AG04449 (cell line): ENCODE measurements at regions not wholly inside any gene's neighbourhood (a gene's known extent, or its start where the extent isn't known, plus 50 kb on each side); places are given as distances from the start of the nearest gene placed in this dataset.

Experiments
- CTCF ChIA-PET: fragments of 350-600 bp; formaldehyde crosslinking; extraction: SDS; loops from one replicate; lab custom pipeline; 2021; ENCODE audit warnings: antibody characterized with exemption; lab: Yijun Ruan, JAX
- POLR2A ChIA-PET: fragments of 400-600, 350-600 bp; formaldehyde crosslinking; extraction: SDS; loops from one replicate; lab custom pipeline; 2020; ENCODE audit warnings: antibody characterized with exemption, inconsistent platforms; lab: Yijun Ruan, JAX
- DNase-seq: peaks from one replicate; pipeline ENCODE4 v3.0.0-alpha.2; 2010; ENCODE audit warnings: low read depth, low spot score
- H3K4me3 ChIP-seq: 2 replicates; pipeline ENCODE4 v1.5.1; 2011; ENCODE audit warnings: low read depth, mild to moderate bottlenecking, control low read depth, low read length
- TF ChIP-seq, protein P1 (sequence below): IDR thresholded peaks from one replicate; pipeline ENCODE4 v1.5.1; 2011; ENCODE audit warnings: mild to moderate bottlenecking, moderate library complexity, low read length, control low read depth, inconsistent platforms; ENCODE audit not compliant: insufficient read depth; ENCODE audit errors: missing control alignments

DNA sequence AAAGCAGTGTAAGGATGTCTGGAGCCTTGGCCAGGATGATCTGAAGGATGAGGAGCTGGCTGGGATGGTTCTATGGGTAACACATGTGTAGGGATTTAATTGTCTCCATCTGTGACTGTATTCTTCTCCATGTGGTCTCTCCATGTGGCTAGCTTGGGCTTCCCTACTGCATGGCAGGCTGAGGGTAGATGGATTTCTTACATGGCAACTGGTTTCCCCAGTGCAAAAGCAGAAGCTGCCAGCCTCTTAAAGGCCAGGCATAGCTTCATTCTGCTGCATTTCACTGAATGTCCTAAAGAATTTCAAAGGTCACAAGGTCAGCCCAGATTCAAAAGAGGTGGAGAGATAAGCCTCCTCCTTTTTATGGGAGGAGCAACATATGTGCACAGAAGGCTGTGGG, 61.7 kb downstream of the XCL2 start:
- TF ChIP-seq, protein P1, sequence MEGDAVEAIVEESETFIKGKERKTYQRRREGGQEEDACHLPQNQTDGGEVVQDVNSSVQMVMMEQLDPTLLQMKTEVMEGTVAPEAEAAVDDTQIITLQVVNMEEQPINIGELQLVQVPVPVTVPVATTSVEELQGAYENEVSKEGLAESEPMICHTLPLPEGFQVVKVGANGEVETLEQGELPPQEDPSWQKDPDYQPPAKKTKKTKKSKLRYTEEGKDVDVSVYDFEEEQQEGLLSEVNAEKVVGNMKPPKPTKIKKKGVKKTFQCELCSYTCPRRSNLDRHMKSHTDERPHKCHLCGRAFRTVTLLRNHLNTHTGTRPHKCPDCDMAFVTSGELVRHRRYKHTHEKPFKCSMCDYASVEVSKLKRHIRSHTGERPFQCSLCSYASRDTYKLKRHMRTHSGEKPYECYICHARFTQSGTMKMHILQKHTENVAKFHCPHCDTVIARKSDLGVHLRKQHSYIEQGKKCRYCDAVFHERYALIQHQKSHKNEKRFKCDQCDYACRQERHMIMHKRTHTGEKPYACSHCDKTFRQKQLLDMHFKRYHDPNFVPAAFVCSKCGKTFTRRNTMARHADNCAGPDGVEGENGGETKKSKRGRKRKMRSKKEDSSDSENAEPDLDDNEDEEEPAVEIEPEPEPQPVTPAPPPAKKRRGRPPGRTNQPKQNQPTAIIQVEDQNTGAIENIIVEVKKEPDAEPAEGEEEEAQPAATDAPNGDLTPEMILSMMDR, result no peak
- H3K4me3 ChIP-seq, result no peak overlapping the region
- ChIA-PET POLR2A (no interaction called here), CTCF (interaction anchor here (1.4 to 3.2 kb wide), 2 partner anchors 13 to 41 kb away, joined by 4 to 17 read pairs; no protein-coding TSS in a partner anchor)
- no peak for DNase-seq

DNA sequence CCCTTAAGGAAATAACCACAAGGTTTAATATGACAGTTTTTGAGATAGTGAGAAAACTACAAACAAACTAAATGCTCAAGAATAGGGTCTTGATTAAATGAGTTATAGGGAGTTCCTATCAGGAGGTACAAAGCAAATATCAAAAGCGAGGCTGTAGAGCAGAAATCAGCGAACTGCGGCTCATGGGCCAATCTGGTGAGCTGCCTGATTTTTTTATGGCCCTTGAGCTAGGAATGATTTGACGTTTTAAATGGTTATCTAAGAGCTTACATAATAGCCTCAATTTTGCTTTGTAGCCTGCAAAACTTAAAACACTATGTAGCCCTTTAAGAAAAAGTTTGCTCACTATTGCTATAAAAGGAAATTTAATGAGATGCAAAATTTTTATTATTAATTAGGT, 62.2 kb downstream of the XCL2 start:
- ChIA-PET POLR2A (no interaction called here), CTCF (interaction anchor here (3.2 kb wide), 1 partner anchor 12 kb away, joined by 17 read pairs; no protein-coding TSS in a partner anchor)
- TF ChIP-seq, protein P1, result no peak
- H3K4me3 ChIP-seq, result no peak overlapping the region
- DNase-seq, result no peak

DNA sequence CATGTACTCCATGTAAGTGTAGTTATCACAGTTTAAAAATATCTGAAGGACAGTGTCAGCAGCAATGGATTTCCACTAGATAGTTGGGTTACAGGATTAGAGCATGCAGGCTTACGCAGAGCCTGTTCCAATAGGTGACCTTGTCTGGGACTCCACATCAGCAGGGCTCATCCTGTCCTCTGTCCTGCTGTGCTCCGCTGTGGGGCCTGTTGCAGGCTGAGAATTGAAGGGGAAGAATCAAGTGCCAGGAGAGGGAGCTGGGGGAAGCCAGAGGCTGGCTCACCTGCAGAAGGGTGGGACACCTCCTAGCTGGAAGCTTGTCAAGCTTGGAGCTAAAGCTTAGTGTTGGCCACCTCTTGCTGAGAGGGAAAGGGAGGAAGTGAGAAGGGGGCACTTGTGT, 62.8 kb downstream of the XCL2 start:
- TF ChIP-seq, protein P1, result no peak
- CTCF ChIA-PET, result interaction anchor here (3.2 kb wide), 1 partner anchor 11 kb away, joined by 17 read pairs; no protein-coding TSS in a partner anchor
- POLR2A ChIA-PET, result no interaction called here
- no peak for DNase-seq
- no peak overlapping the region for H3K4me3 ChIP-seq

DNA sequence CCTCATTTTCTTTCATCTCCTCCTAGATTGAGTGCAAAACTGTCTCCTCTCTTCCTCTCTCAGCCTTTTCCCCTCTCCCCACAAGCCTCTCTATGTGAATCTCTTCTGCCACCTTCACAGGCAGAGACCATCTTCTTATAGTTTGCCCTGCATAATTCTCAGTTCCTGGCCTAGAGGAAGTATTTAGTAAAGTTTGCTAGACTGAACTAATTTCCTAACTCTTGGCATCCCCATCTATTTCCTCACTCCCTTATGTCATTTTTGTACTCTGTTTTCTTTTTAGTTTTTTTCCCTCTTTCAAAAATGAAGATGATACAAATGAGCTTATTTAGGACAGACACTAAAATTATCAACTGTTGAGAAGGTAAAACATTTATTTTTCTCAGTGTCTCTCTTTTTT, 66.0 kb downstream of the XCL2 start:
- DNase-seq, result no peak
- TF ChIP-seq, protein P1, result no peak
- H3K4me3 ChIP-seq, result no peak overlapping the region
- ChIA-PET CTCF (interaction anchor here (1.0 to 1.3 kb wide), 2 partner anchors 10 to 24 kb away, joined by 3 read pairs; no protein-coding TSS in a partner anchor), POLR2A (no interaction called here)

DNA sequence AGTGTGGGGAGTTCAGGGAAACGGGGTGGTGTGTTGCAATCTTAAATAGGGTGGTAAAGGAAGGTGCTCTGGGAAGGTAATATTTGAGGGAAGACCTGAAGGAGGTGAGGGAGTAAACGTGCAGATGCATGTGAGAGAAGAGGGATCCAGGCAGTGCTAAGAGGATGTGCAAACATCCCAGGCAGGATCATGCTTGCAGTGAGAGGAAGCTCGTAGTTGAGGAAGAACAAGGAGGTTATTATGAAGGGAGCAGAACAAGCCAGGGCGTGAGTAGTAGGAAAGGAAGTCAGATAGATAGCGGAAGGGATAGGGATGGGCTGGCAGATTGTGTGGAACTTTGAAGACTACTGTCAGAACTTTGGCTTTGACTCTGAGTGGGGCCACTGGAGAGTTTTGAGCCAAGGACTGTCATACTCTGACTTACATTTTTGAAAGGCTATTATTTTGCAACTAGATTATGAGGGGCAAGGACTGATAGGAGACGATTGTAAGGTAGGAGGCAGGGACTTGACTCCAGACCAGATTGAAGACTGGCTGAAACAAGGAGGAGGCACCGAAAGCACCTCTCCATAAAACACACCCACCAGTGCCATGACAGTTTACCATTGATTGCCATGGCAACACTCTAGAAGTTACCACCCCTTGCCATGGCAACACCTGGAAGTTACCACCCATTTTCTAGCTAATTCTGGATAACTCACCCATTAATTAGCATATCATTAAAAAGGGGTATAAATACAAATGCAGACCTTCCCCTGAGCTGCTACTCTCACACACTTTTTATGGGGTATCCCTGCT, 67.0 kb downstream of the XCL2 start:
- DNase-seq, result no peak
- no peak overlapping the region for H3K4me3 ChIP-seq
- ChIA-PET POLR2A (no interaction called here), CTCF (interaction anchor here (1.3 kb wide), 1 partner anchor 9 kb away, joined by 3 read pairs; no protein-coding TSS in a partner anchor)
- TF ChIP-seq, protein P1, result no peak

DNA sequence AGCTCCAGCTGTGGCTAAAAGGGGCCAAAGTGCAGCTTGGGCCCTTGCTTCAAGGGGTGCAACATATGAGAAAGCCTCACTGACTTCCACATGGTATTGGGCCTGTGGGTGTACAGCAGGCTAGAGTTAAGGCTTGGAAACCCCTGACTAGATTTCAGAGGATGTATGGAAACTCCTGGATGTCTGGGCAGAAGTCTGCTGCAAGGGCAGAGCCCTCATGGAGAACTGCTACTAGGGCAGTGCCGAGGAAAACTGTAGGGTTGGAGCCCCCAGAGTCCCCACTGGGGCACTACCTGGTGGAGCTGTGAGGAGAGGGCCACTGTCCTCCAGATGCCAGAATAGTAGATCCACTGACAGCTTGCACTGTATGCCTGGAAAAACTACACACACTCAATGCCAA, 69.5 kb downstream of the XCL2 start:
- TF ChIP-seq, protein P1, result no peak
- ChIA-PET POLR2A (no interaction called here), CTCF (no interaction called here)
- no peak for DNase-seq
- no peak overlapping the region for H3K4me3 ChIP-seq
